ENCODE measurements at regions not wholly inside any gene's neighbourhood (a gene's known extent, or its start where the extent isn't known, plus 50 kb on each side); places are given as distances from the start of the nearest gene placed in this dataset.

GRCh38 chr9:70478963-70479641, 64.6 kb upstream of the KLF9 start:
- DNase-seq = no peak

- no peak for DNase-seq
These were observed 63.5 kb upstream of the KLF9 start for GRCh38 chr9:70477907-70478480.

GRCh38 chr9:70477146-70477745, 62.8 kb upstream of the KLF9 start:
- DNase-seq = no peak

GRCh38 chr9:70475211-70475610, 60.8 kb upstream of the KLF9 start:
- no peak for DNase-seq

GRCh38 chr9:70474413-70474812, 60.0 kb upstream of the KLF9 start:
- DNase-seq = no peak

- DNase-seq = no peak
These were observed 58.1 kb upstream of the KLF9 start for GRCh38 chr9:70472268-70473249.

GRCh38 chr9:70470050-70471015, 55.9 kb upstream of the KLF9 start:
- DNase-seq = no peak

- DNase-seq = no peak
These were observed 53.8 kb upstream of the KLF9 start for GRCh38 chr9:70468291-70468690.

- peak; percentile 36 for DNase-seq
These were observed 52.6 kb upstream of the KLF9 start for GRCh38 chr9:70466976-70467561.

- DNase-seq = no peak
These were observed 51.4 kb upstream of the KLF9 start for GRCh38 chr9:70465904-70466303.

GRCh38 chr9:70465398-70465797, 50.9 kb upstream of the KLF9 start:
- no peak for DNase-seq
